GM19239 (cell line): ENCODE measurements at regions not wholly inside any gene's neighbourhood (a gene's known extent, or its start where the extent isn't known, plus 50 kb on each side); places are given as distances from the start of the nearest gene placed in this dataset.
"Not testable (repeated sequence)": the region's sequence is repeated elsewhere in the genome, so short reads cannot be mapped to it uniquely, and the experiment has no call there.

Experiments
- DNase-seq: peaks from one replicate; pipeline ENCODE4 v3.0.0; 2011; ENCODE audit warnings: low spot score; ENCODE audit not compliant: insufficient read length
- FAIRE-seq: peaks from 2 replicates; lab custom pipeline; 2011; peaks lifted over from hg19 to GRCh38; lab: Jason Lieb, UNC

DNA sequence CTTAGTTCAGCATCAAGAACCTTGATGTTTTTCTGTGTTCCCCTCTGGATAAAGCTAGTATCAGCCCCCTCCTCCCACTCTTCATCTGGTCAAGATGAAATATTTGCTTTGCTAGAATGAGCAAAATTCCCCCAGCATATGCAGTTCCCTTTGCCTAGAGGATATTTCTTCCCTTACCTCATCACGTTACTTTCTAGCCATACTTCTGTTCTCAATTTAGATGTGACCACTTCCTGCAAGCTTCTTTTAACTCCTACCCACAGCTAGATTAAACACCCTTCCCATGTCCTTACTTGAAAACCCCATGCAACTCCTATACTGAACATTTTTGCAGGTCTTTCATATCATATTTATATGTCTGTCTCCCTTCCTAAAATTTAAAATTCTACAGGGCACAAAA, 178.9 kb upstream of the TUSC1 start:
- DNase-seq (no peak), FAIRE-seq (no peak)

DNA sequence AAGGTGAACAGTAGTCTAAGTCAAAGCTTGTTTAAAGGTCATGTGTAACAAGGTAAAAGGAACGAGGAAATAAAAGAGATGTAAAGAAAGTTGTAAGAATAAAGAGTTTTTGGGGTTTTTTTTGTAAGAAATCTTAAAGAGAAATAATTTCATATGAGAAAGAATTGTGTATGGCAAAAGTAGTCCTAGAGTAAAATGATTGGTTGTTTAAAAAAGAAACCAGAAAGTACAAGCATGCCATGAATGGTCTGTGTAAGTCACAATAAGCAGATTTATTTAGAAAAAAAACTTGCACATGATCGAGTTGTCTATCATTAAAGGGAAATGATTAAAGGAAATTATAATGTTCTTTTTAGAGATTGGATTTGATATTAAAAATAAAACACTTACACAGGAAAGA, 172.6 kb upstream of the TUSC1 start:
- no peak for FAIRE-seq
- no peak for DNase-seq

DNA sequence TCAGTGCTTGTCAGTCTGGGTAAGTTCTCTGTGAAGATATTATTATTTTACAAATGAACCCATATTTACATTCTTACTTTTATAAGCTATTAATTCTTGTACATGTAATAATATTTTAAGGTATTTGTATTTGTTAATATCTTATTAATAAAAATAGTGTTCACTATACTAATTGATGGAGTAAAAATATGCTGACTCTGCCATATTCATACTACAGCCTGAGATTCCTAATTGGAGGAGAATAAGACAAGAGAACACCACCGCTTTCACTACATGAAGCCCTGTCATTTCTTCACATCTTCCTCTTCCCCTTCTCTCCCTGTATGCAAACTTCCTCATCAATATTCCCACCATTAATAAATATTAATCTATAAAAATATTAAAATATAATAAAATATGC, 167.6 kb upstream of the TUSC1 start:
- no peak for DNase-seq
- FAIRE-seq = no peak

DNA sequence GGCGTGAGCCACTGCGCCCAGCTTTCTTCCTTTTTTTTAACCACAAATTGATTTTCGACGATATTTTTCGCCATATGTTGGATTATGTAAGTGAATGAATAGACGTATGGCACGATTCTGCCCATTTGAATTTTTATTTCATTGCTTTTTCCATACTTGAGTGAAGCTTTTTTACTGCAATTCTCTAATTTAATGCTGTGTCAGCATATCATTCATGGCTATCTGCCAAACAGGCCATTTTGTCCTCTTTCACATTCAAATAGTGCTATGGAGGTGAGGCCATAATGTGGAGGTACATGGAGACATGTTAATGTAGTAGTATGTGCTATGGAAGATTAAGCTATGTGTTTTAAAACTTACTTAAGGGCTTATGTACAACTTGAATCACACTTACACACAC, 152.1 kb upstream of the TUSC1 start:
- no peak for FAIRE-seq
- DNase-seq = no peak

DNA sequence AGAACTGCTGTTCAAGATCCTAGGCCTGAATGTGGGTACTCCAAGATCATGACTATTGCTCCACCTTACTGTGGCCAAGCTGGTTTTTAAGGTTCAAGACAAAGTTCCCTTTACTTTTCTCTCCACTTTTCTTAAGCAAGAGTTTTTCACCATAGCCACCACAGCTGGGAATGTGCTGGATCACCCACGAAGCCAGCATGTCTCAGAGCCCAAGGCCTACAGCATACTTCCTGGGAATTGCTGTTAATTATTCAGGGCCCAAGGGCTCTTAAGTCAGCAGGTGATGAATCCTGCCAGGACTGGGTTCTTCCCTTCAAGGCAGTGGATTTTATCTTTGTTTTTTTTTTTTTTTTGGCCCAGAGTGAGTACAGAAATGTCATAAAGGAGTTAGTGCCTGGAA, 149.4 kb upstream of the TUSC1 start:
- DNase-seq (no peak), FAIRE-seq (no peak)

DNA sequence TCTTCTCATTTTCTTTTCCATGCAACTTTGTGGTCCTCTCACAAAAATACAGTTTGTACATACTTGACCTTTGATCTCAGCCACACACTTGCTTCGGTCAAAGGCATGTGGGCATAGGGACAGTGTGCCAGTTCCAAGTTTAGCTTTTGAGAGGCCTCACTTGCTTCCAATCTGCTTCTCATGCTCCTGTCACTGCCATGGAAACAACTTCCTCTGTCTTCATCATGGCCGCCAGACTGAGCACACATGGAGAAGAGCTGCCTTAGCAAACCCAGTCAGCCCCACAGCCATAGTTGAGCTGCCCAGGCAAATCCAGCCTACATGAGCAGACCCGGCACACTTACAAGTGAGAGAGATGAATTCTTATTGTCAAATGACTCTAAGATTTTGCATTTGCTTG, 138.2 kb upstream of the TUSC1 start:
- no peak for FAIRE-seq

DNA sequence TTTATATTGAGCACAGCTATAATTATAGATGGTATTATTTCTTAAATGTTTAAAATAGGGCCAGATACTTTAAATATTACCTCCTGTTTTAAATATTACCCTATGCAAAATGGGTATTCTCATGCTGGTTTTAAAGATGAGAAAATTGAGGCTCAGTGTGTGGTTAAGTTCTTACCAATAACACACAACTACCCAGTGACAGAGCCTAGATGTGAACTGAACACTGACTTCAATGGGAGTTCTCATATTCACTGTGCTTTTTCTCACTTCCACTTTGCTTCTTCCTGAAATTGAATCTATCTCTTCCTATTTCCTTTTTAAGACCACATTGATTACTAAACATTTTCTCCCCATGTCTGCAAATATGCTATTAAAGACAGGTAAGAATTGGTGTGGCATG, 135.8 kb upstream of the TUSC1 start:
- DNase-seq (no peak), FAIRE-seq (no peak)

More for the DNA sequence above, 138.2 kb upstream of the TUSC1 start:
- DNase-seq = no peak

DNA sequence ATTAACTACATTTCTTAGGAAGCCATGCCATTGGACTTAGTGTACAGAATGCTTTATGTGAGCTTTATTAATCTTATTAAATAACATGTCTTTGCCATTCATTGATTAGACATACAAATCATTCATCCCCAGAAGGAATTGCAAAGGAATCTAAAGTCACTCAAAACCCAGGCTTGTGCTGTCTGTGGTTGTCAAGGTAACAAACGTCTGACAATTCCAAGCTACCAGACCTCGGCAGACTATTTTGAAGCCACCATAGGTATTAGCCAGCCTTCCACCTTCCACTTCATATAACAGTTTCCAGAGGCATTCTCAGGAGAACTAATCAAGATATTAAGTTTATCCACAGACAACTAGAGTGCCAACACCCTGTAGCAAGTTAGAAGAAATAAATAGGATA, 135.2 kb upstream of the TUSC1 start:
- FAIRE-seq (no peak), DNase-seq (no peak)

DNA sequence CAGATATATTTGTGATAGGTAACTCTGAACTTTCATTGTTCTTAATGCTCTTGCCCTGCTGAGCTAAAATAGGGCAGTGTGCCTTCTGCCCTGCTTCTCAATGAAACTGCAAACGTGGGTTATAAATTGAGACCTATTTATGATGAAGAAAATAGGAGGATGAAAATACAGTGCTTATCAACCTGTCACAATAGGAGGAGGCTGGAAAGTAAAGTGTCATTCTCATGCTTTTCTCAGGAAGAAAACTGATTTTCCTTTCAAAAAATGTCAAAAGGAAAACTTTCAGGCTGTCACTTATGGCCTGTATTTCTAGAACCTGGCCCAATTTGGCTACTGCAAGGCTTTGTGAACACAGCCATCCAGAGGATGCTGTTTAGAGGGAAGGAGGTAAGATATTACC, 130.3 kb upstream of the TUSC1 start:
- FAIRE-seq (no peak), DNase-seq (no peak)

DNA sequence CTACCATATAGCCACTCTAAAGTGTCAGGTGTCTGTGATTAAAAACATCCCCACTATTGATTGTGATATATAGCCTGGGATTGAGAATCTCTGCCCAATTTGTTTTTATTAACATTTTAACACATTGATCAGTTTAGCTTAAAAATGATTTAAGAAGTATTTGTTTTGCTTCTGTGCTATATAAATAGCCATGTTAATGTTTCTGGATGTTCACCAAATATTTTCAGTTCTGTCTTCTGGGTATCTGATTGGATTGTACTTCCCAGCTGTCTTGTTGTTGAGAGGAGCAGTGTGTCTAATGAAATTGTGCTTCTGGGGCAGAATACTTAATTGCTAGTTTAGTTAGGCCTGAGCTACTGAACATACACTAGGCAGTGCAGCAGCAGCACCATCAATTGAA, 126.6 kb upstream of the TUSC1 start:
- FAIRE-seq (no peak), DNase-seq (no peak)

DNA sequence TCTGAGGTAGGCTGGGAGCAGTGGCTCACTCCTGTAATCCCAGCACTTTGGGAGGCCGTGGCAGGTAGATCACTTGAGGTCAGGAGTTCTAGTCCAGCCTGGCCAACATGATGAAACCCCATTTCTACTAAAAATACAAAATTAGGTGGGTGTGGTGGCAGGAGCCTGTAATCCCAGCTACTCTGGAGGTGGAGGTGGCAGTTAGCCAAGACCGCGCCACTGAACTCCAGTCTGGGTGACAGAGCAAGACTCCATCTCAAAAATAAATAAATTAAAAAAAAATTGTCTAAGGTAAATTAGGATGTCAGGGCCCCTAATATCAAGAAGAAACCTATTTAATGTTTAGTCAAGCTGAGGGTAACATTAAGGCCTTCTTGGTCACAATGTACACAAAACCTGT, 123.7 kb upstream of the TUSC1 start:
- DNase-seq, FAIRE-seq: not testable (repeated sequence)

DNA sequence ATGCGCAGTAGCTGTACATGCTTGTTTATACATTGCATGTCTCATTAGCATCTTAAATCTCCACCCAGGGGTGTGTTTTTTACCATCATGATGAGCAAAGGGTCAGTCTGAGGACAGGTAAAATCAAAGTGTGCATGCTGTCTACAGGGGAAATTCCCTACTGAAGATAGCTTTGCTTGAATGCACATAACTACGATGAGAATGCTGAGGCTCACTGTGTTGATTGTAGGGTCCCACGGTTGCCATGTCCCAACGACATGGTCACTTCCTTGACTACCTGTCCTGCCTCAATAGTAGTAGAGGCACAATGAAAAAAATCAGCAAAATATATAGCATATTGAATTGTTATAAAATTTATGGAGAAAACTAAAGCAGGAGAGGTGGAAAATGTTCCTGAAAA, 95.6 kb upstream of the TUSC1 start:
- FAIRE-seq (no peak), DNase-seq (no peak)

DNA sequence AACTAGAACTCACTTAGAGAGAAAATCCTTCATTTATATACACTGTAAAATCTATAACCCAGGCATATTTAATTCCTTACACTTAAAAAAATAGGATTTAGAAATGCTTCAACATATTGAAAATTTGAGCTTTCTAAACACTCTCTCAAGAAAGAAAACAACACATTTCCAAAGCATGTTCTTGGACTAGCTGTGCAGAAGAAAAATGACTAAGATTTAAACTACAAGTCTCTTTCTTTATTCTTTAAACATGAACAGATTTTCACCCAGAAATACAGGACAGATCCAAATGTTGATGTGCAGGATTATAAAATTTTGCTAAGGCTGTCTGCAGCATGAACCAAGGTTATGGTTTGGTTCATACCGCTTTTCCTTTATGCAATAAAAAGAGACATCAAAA, 77.7 kb upstream of the TUSC1 start:
- no peak for FAIRE-seq

DNA sequence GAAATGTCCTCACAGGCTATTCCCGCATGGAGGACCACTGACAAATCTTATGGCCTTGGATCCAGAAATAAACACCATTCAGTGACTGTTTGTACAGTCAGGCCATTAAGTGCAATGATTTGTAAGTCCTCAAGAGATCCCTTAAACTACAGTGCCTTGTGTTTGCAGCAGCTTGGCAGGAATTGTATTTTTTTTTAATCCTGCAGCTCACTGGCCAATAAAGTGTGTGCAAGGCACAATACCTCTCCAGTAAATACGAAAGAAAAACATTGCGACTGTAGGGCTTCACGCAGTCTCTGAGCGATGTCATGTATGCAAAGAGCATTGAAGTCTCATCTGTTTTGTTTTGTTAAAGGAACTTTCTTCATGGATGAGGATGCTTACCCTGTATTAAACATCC, 74.2 kb upstream of the TUSC1 start:
- FAIRE-seq (no peak), DNase-seq (no peak)

More for the DNA sequence above, 77.7 kb upstream of the TUSC1 start:
- no peak for DNase-seq

DNA sequence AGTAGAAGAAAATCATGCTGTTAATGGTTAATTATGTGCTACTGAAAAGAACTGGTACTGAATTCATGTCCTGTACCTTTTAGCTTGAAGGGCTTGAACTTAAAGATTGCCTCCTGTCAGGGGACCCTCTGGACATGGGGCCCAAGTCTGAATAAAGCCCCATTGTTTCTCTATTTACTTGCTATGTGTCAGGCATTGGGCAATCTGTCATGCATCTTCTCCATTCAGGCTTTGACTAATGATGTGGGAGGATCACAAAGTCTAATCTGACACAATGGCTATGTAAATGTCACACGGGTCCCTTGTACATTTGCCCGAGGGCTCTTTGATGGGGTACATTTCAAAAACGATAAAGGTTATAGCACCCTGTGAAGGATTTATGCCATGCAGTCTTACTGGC, 64.0 kb upstream of the TUSC1 start:
- no peak for FAIRE-seq
- DNase-seq = no peak

DNA sequence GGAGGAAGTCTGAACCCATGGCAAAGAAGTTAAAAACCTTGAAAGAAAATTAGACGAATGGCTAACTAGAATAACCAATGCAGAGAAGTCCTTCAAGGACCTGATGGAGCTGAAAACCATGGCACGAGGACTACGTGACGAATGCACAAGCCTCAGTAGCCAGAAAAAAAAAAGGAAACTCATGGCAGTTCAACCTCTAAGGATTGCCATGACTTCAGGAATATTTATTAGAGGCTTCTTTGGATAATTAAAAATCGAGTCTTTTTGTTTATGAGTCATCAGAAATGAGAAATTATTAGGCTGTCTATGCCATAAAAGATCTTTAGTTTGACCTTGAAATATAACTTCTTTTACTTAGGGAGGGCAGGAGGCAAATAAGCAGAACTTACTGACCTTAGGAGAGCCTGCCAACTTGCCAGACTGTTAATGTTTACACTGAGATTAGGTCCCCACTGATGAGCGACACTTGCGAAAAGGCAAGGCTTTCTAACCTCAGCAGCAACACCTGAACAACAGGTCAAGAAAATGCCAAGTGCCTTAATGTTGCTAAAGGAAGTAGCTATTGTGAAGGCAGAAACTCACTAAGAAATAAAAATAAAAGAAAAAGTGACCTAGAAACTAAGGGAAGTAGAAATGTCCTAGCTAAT, 55.2 kb upstream of the TUSC1 start:
- FAIRE-seq (no peak), DNase-seq (no peak)

DNA sequence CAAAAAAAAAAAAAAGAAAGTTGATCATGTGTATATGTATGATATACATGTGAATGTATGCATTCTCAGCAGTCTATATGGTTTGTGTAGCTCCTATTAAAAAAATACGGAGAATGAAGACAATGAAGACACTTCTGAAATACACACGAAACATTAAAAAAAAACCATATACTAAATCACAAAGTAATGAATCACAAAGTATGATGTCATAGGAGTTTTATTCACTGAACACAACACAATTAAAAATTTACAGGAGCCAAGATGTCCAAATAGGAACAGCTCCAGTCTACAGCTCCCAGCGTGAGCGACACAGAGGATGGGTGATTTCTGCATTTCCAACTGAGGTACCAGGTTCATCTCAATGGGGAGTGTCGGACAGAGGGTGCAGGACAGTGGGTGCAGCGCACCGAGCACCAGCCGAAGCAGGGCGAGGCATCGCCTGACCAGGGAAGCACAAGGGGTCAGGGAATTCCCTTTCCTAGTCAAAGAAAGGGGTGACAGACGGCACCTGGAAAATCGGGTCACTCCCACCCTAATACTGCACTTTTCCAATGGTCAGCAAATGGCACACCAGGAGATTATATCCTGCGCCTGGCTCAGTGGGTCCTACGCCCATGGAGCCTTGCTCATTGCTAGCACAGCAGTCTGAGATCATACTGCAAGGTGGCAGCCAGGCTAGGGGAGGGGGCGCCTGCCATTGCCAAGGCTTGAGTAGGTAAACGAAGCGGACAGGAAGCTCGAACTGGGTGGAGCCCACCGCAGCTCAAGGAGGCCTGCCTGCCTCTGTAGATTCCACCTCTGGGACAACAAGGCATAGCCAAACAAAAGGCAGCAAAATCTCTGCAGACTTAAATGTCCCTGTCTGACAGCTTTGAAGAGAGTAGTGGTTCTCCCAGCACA, 53.9 kb upstream of the TUSC1 start:
- FAIRE-seq, DNase-seq: not testable (repeated sequence)
